ENCODE measurements at regions not wholly inside any gene's neighbourhood (a gene's known extent, or its start where the extent isn't known, plus 50 kb on each side); places are given as distances from the start of the nearest gene placed in this dataset.

GRCh38 chr2:2932189-2932588 lies 445.4 kb downstream of the EIPR1 start:
- TF ChIP-seq, protein P1, sequence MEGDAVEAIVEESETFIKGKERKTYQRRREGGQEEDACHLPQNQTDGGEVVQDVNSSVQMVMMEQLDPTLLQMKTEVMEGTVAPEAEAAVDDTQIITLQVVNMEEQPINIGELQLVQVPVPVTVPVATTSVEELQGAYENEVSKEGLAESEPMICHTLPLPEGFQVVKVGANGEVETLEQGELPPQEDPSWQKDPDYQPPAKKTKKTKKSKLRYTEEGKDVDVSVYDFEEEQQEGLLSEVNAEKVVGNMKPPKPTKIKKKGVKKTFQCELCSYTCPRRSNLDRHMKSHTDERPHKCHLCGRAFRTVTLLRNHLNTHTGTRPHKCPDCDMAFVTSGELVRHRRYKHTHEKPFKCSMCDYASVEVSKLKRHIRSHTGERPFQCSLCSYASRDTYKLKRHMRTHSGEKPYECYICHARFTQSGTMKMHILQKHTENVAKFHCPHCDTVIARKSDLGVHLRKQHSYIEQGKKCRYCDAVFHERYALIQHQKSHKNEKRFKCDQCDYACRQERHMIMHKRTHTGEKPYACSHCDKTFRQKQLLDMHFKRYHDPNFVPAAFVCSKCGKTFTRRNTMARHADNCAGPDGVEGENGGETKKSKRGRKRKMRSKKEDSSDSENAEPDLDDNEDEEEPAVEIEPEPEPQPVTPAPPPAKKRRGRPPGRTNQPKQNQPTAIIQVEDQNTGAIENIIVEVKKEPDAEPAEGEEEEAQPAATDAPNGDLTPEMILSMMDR (IDR thresholded peaks at IDR 0.05), result no peak
- Histone ChIP-seq H3K4me1 (ENCODE audit: control insufficient read depth in 1 of 2, low read depth in 2 of 2) (no peaks in the 10 kb centered on the region), H3K9me3 (peaks cover 4% of the 10 kb centered on the region), H3K27ac (no peak overlapping the region), H3K36me3 (no peaks in the 10 kb centered on the region), H3K4me3 (no peak overlapping the region), H3K27me3 (replicated peaks; ENCODE audit: insufficient read depth) (no peaks in the 10 kb centered on the region)
- ATAC-seq (ENCODE audit: insufficient number of reproducible peaks, low FRiP score, low read depth) (no peak), DNase-seq (ENCODE audit: low spot score) (no peak)

- H3K4me3 ChIP-seq, result no peak overlapping the region
- no peak for ATAC-seq (ENCODE audit: insufficient number of reproducible peaks, low FRiP score, low read depth)
- H3K27me3 ChIP-seq (replicated peaks; ENCODE audit: insufficient read depth), result no peaks in the 10 kb centered on the region
Measured at GRCh38 chr2:2931318-2932075, 446.1 kb downstream of the EIPR1 start.

GRCh38 chr2:2930841-2931240 lies 446.8 kb downstream of the EIPR1 start:
- no peaks in the 10 kb centered on the region for H3K36me3 ChIP-seq
- H3K27me3 ChIP-seq (replicated peaks; ENCODE audit: insufficient read depth), result no peaks in the 10 kb centered on the region
- no peaks in the 10 kb centered on the region for H3K4me1 ChIP-seq (ENCODE audit: control insufficient read depth in 1 of 2, low read depth in 2 of 2)
- ATAC-seq (ENCODE audit: insufficient number of reproducible peaks, low FRiP score, low read depth) (no peak), DNase-seq (ENCODE audit: low spot score) (no peak)
- TF ChIP-seq, protein P1 (IDR thresholded peaks at IDR 0.05), result no peak
- no peak overlapping the region for H3K4me3 ChIP-seq
- peaks cover 4% of the 10 kb centered on the region for H3K9me3 ChIP-seq
- H3K27ac ChIP-seq, result no peak overlapping the region

More at GRCh38 chr2:2931318-2932075, 446.1 kb downstream of the EIPR1 start:
- peaks cover 4% of the 10 kb centered on the region for H3K9me3 ChIP-seq
- DNase-seq (ENCODE audit: low spot score), result no peak
- H3K27ac ChIP-seq, result no peak overlapping the region
- H3K4me1 ChIP-seq (ENCODE audit: control insufficient read depth in 1 of 2, low read depth in 2 of 2), result no peaks in the 10 kb centered on the region
- no peaks in the 10 kb centered on the region for H3K36me3 ChIP-seq
- TF ChIP-seq, protein P1 (IDR thresholded peaks at IDR 0.05), result no peak

DNA sequence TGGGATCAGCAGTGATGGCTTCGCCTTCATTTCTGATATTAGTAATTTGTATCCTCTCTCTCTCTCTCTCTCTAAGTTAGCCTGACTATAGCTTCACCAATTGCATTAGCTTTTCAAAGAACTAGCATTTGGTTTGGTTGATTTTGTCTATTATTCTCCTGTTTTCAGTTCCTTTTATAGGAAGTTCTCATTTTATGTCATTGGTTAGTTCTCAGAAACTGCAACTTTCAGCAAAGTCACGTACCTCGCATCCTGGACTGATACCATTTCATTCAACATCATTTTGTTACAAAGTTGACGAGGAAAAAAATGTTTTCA lies 450.8 kb downstream of the EIPR1 start:
- Histone ChIP-seq H3K36me3 (no peaks in the 10 kb centered on the region), H3K4me3 (no peak overlapping the region), H3K9me3 (peaks cover 4% of the 10 kb centered on the region), H3K4me1 (ENCODE audit: control insufficient read depth in 1 of 2, low read depth in 2 of 2) (no peaks in the 10 kb centered on the region), H3K27me3 (replicated peaks; ENCODE audit: insufficient read depth) (no peaks in the 10 kb centered on the region), H3K27ac (no peak overlapping the region)
- DNase-seq (ENCODE audit: low spot score) (no peak), ATAC-seq (ENCODE audit: insufficient number of reproducible peaks, low FRiP score, low read depth) (no peak)
- TF ChIP-seq, protein P1 (IDR thresholded peaks at IDR 0.05), result no peak

- no peak for DNase-seq (ENCODE audit: low spot score)
- Histone ChIP-seq H3K4me3 (no peak overlapping the region), H3K36me3 (no peaks in the 10 kb centered on the region), H3K9me3 (peaks cover 4% of the 10 kb centered on the region), H3K27me3 (replicated peaks; ENCODE audit: insufficient read depth) (no peaks in the 10 kb centered on the region), H3K27ac (no peak overlapping the region), H3K4me1 (ENCODE audit: control insufficient read depth in 1 of 2, low read depth in 2 of 2) (no peaks in the 10 kb centered on the region)
- TF ChIP-seq, protein P1 (IDR thresholded peaks at IDR 0.05), result no peak
- ATAC-seq (ENCODE audit: insufficient number of reproducible peaks, low FRiP score, low read depth), result no peak
Measured at GRCh38 chr2:2926009-2926857, 451.4 kb downstream of the EIPR1 start.
